CD14-positive monocyte (primary cell): ENCODE measurements at regions not wholly inside any gene's neighbourhood (a gene's known extent, or its start where the extent isn't known, plus 50 kb on each side); places are given as distances from the start of the nearest gene placed in this dataset.

Source experiments
- DNase-seq, 3 donors: peaks; one replicate each; pipeline ENCODE4 v3.0.0-alpha.2; 2011 to 2022
- H2AFZ ChIP-seq: 2 replicates; pipeline ENCODE4 v1.6.0; 2012; ENCODE audit warnings: mild to moderate bottlenecking, low read depth, low read length, inconsistent platforms; ENCODE audit not compliant: insufficient read depth, poor library complexity, severe bottlenecking
- H3K27ac ChIP-seq, 2 donors: 1 replicate in 1 of 2; 2 replicates in 1 of 2; pipeline ENCODE4 v1.5.1; 2012 to 2013; ENCODE audit warnings: low read length in 2 of 2, control low read depth in 1 of 2, inconsistent platforms in 1 of 2, low read depth in 1 of 2, mild to moderate bottlenecking in 1 of 2
- H3K27me3 ChIP-seq, 2 donors: one replicate each; pipeline versions ENCODE4 v1.6.0 to v1.6.1; 2011 to 2013; ENCODE audit warnings: low read length in 2 of 2; ENCODE audit not compliant: control insufficient read depth in 2 of 2, insufficient read depth in 2 of 2
- H3K36me3 ChIP-seq, 2 donors: replicated peaks in 1 of 2; 1 replicate in 1 of 2; 2 replicates in 1 of 2; pipeline versions ENCODE4 v1.5.1 to v1.6.1; 2012 to 2013; ENCODE audit warnings: low read length in 2 of 2, control low read depth in 1 of 2, inconsistent platforms in 1 of 2, mild to moderate bottlenecking in 1 of 2; ENCODE audit not compliant: insufficient read depth in 2 of 2, control insufficient read depth in 1 of 2
- H3K4me1 ChIP-seq, 2 donors: 1 replicate in 1 of 2; 2 replicates in 1 of 2; pipeline versions ENCODE4 v1.5.1 to v1.6.1; 2012 to 2013; ENCODE audit warnings: low read length in 2 of 2, control low read depth in 1 of 2, inconsistent platforms in 1 of 2, mild to moderate bottlenecking in 1 of 2, moderate library complexity in 1 of 2; ENCODE audit not compliant: insufficient read depth in 2 of 2, control insufficient read depth in 1 of 2
- H3K4me2 ChIP-seq: replicated peaks from 2 replicates; pipeline ENCODE3; 2012; ENCODE audit warnings: low read length, moderate library complexity, mild to moderate bottlenecking; ENCODE audit not compliant: poor library complexity, severe bottlenecking; ENCODE audit errors: extremely low read depth
- H3K4me3 ChIP-seq, 3 experiments: fragments of 200-600 bp in 1 of 3; sonication (generic) in 1 of 3; replicated peaks in 1 of 3; 1 replicate in 2 of 3; 2 replicates in 1 of 3; pipeline ENCODE4 v1.5.1; 2011 to 2013; ENCODE audit warnings: low read length in 3 of 3, mild to moderate bottlenecking in 3 of 3, control low read depth in 2 of 3, low read depth in 2 of 3, inconsistent platforms in 1 of 3, moderate library complexity in 1 of 3
- H3K79me2 ChIP-seq: 2 replicates; pipeline ENCODE4 v1.6.0; 2012; ENCODE audit warnings: mild to moderate bottlenecking, control low read depth, inconsistent platforms, low read length, moderate library complexity; ENCODE audit not compliant: insufficient read depth
- H3K9ac ChIP-seq: 2 replicates; pipeline ENCODE4 v1.6.0; 2017; ENCODE audit warnings: low read length, mild to moderate bottlenecking; ENCODE audit not compliant: insufficient read depth, poor library complexity, severe bottlenecking
- H3K9me3 ChIP-seq, 2 donors: replicated peaks in 1 of 2; 1 replicate in 1 of 2; 2 replicates in 1 of 2; pipeline versions ENCODE4 v1.5.1 to v1.6.1; 2012 to 2013; ENCODE audit warnings: low read length in 2 of 2, control low read depth in 1 of 2; ENCODE audit not compliant: control insufficient read depth in 1 of 2, insufficient read depth in 1 of 2
- H4K20me1 ChIP-seq: 2 replicates; pipeline ENCODE4 v1.6.0; 2012; ENCODE audit warnings: mild to moderate bottlenecking, low read length, control low read depth, moderate library complexity; ENCODE audit not compliant: insufficient read depth
- H3K27ac Mint-ChIP-seq, 7 donors: one replicate each; pipeline ENCODE4 v1.8.0; 2020; ENCODE audit warnings: mild to moderate bottlenecking in 7 of 7, mixed read lengths in 7 of 7, moderate library complexity in 6 of 7, inconsistent platforms in 2 of 7
- H3K27me3 Mint-ChIP-seq, 3 donors: one replicate each; pipeline ENCODE4 v1.8.0; 2021 to 2022; ENCODE audit warnings: low read depth in 3 of 3, mild to moderate bottlenecking in 3 of 3, mixed read lengths in 3 of 3, moderate library complexity in 3 of 3, inconsistent platforms in 1 of 3
- H3K36me3 Mint-ChIP-seq, 2 donors: one replicate each; pipeline ENCODE4 v1.8.0; 2020; ENCODE audit warnings: mixed read lengths in 2 of 2, inconsistent platforms in 1 of 2, mild to moderate bottlenecking in 1 of 2
- H3K4me1 Mint-ChIP-seq: one replicate; pipeline ENCODE4 v1.8.0; 2020; ENCODE audit warnings: mild to moderate bottlenecking, mixed read lengths
- H3K4me3 Mint-ChIP-seq, 2 donors: one replicate each; pipeline ENCODE4 v1.8.0; 2020; ENCODE audit warnings: mild to moderate bottlenecking in 2 of 2, mixed read lengths in 2 of 2, moderate library complexity in 1 of 2
- H3K9me3 Mint-ChIP-seq, 7 donors: one replicate each; pipeline ENCODE4 v1.8.0; 2020 to 2022; ENCODE audit warnings: mixed read lengths in 7 of 7, mild to moderate bottlenecking in 6 of 7, moderate library complexity in 6 of 7, inconsistent platforms in 2 of 7
- CTCF ChIP-seq: fragments of 200-600 bp; IDR thresholded peaks from one replicate; pipeline ENCODE4 v1.8.0; 2022; ENCODE audit warnings: antibody characterized with exemption, mild to moderate bottlenecking
- WGBS: methylation state at CpG from one replicate; pipeline ENCODE4 v1.1.5; 2013; ENCODE audit warnings: missing lambda C conversion rate; ENCODE audit not compliant: insufficient coverage; 5-methylcytosine and 5-hydroxymethylcytosine counted together
- intact Hi-C, 2 donors: fragments of 100-400 bp; cut with micrococcal nuclease; formaldehyde crosslinking; loops; one replicate each; pipeline versions ENCODE4 v1.15.0 to v1.15.1; 2023

- no peak overlapping the region for H3K4me3 ChIP-seq
- peaks cover 19 to 49% of the 10 kb centered on the region in 2 donors for H3K27me3 ChIP-seq
- 97% methylated on average over 2 of the region's 2 CpGs for WGBS
- H3K36me3 ChIP-seq: no peaks in the 10 kb centered on the region
- Mint-ChIP-seq H3K27me3 (peaks cover 33 to 76% (median 43%) of the 10 kb centered on the region in 3 donors), H3K36me3 (peaks cover 0 to 3% of the 10 kb centered on the region in 2 donors), H3K4me1 (peaks cover 9% of the 10 kb centered on the region), H3K4me3 (no peak overlapping the region), H3K9me3 (peaks cover 2 to 12% (median 6%) of the 10 kb centered on the region in 7 donors), H3K27ac (no peak overlapping the region)
- no peaks in the 10 kb centered on the region for H4K20me1 ChIP-seq
- no peaks in the 10 kb centered on the region for H3K79me2 ChIP-seq
- H3K4me1 ChIP-seq: peaks cover 9 to 10% of the 10 kb centered on the region in 2 donors
- TF ChIP-seq CTCF: no peak
- no peaks in the 10 kb centered on the region for H3K9me3 ChIP-seq
- no peak overlapping the region for H3K4me2 ChIP-seq
- intact Hi-C loops: loop anchor here in 1 of 2 donors (10.0 kb wide), 1 partner anchor 159 kb away; the partner anchor contains the start of gene PITX1
- DNase-seq: no peak
- no peak overlapping the region for H3K9ac ChIP-seq
- no peak overlapping the region for H2AFZ ChIP-seq
- H3K27ac ChIP-seq: no peak overlapping the region
Observed at GRCh38 chr5:135194126-135194488, 160.1 kb upstream of the PITX1 start.

DNA sequence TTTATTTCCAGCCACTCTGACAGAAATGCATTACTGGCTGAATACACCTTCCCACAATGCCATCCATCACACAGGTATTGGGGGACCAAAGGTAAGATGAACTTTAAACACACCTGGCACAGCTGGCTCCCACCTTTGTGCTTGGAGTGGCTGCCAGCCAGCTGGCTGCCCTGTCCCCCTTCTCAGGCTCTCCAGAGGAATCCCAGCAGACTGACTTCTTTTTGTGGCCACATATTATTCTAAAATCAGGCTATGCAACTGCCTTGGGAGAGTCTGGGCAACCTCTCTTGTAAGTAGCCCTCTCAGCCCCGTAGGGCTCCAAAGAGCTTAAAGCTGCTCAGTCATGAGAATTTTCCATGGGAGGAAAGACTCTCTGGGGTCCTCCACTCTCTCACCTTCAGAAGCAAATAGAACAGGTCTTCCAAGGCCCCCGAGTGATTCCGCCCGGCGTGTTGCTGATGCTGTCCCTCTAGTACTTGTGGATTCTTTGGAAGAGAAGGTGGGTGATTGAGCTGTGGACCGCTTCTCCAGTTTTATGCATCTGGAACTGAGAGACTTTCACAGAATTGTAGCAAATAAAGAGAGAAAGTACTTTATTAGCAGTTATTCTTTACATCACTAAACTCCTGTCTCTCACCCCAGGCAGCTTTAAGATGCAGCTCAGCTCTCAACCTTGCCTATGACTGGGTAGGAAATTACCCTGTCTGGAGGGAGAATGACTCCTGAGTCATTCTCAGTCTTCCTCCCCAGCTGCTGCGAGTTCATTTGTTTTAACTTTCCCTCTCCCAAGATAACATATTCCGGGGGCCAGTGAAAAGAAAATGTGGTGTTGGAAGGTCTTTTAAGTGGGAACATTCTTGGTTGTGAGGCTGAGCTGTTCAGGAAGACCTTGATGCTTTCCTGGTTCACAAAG lies 159.4 kb upstream of the PITX1 start:
- Histone ChIP-seq H3K9me3 (no peaks in the 10 kb centered on the region), H3K36me3 (no peaks in the 10 kb centered on the region), H3K4me1 (peaks cover 9 to 10% of the 10 kb centered on the region in 2 donors), H3K27me3 (peaks cover 22 to 52% of the 10 kb centered on the region in 2 donors), H2AFZ (no peak overlapping the region), H3K4me3 (no peak overlapping the region), H4K20me1 (no peaks in the 10 kb centered on the region), H3K9ac (no peak overlapping the region), H3K27ac (no peak overlapping the region), H3K79me2 (no peaks in the 10 kb centered on the region), H3K4me2 (no peak overlapping the region)
- H3K4me1 Mint-ChIP-seq: peaks cover 9% of the 10 kb centered on the region
- peak overlapping the region in 1 of 2 donors; percentile 49 for H3K4me3 Mint-ChIP-seq
- peaks cover 0 to 3% of the 10 kb centered on the region in 2 donors for H3K36me3 Mint-ChIP-seq
- DNase-seq: peak in 1 of 3 donors; percentile 0
- TF ChIP-seq CTCF: no peak
- intact Hi-C loops: loop anchor here in 1 of 2 donors (10.0 kb wide), 1 partner anchor 159 kb away; the partner anchor contains the start of gene PITX1
- H3K27ac Mint-ChIP-seq: no peak overlapping the region
- peaks cover 1 to 12% (median 6%) of the 10 kb centered on the region in 7 donors for H3K9me3 Mint-ChIP-seq
- 100% methylated on average over 1 of the region's 8 CpGs for WGBS
- H3K27me3 Mint-ChIP-seq: peaks cover 38 to 76% (median 45%) of the 10 kb centered on the region in 3 donors
